Endothelial cell of umbilical vein (primary cell): ENCODE measurements at regions not wholly inside any gene's neighbourhood (a gene's known extent, or its start where the extent isn't known, plus 50 kb on each side); places are given as distances from the start of the nearest gene placed in this dataset.

ENCODE experiments used
- CTCF ChIP-seq, 2 donors: IDR thresholded peaks; 1 replicate in 1 of 2; 2 replicates in 1 of 2; pipeline ENCODE4 v1.5.1; 2011; ENCODE audit warnings: low read length in 2 of 2, mild to moderate bottlenecking in 2 of 2, moderate library complexity in 2 of 2, control low read depth in 1 of 2, inconsistent platforms in 1 of 2, low read depth in 1 of 2; ENCODE audit not compliant: insufficient read depth in 1 of 2; ENCODE audit errors: extremely low read depth in 1 of 2
- EZH2 ChIP-seq: IDR thresholded peaks from 2 replicates; pipeline ENCODE4 v1.6.1; 2012; ENCODE audit warnings: borderline replicate concordance, low read depth, mild to moderate bottlenecking, moderate library complexity, low read length, inconsistent platforms; ENCODE audit not compliant: severe bottlenecking
- FOS ChIP-seq: IDR thresholded peaks from 2 replicates; pipeline ENCODE4 v1.6.1; 2011; ENCODE audit warnings: mild to moderate bottlenecking, low read length, moderate library complexity, borderline replicate concordance; ENCODE audit not compliant: insufficient read depth
- GATA2 ChIP-seq: IDR thresholded peaks from 2 replicates; pipeline ENCODE4 v1.7.0; 2011; ENCODE audit warnings: low read depth, mild to moderate bottlenecking, moderate library complexity, mixed read lengths, low read length; ENCODE audit not compliant: insufficient read length, insufficient read depth
- JUN ChIP-seq: IDR thresholded peaks from 2 replicates; pipeline ENCODE4 v1.6.1; 2011; ENCODE audit warnings: borderline replicate concordance, low read depth; ENCODE audit not compliant: insufficient read length, insufficient read depth
- MAX ChIP-seq: IDR thresholded peaks from 2 replicates; pipeline ENCODE4 v1.6.1; 2011; ENCODE audit not compliant: insufficient read depth, insufficient read length
- MYC ChIP-seq: IDR thresholded peaks from one replicate; pipeline ENCODE4 v1.6.1; 2011; ENCODE audit warnings: mild to moderate bottlenecking, low read depth, low read length
- POLR2A ChIP-seq: IDR thresholded peaks from 2 replicates; pipeline ENCODE4 v1.6.1; 2012; ENCODE audit warnings: low read depth, mild to moderate bottlenecking, control low read depth, low read length
- POLR2AphosphoS5 ChIP-seq: IDR thresholded peaks from 2 replicates; pipeline ENCODE4 v1.6.1; 2012; ENCODE audit warnings: low read depth, mild to moderate bottlenecking, control low read depth, low read length, moderate library complexity; ENCODE audit not compliant: insufficient read depth

- TF ChIP-seq CTCF (IDR thresholded peaks at IDR 0.05; ENCODE audit: extremely low read depth in 1 of 2, insufficient read depth in 1 of 2, low read depth in 1 of 2, low read length in 2 of 2) (no peak), POLR2A (no peak), GATA2 (no peak), MAX (no peak), EZH2 (no peak), POLR2AphosphoS5 (no peak), JUN (no peak), MYC (no peak), FOS (no peak)
These were observed 93.9 kb upstream of the CSF3R start for GRCh38 chr1:36576551-36577110.
